PC-3 (cell line): ENCODE measurements at regions not wholly inside any gene's neighbourhood (a gene's known extent, or its start where the extent isn't known, plus 50 kb on each side); places are given as distances from the start of the nearest gene placed in this dataset.

ENCODE experiments used
- EZH2 ChIP-seq: fragments of 300-600 bp; sonication (generic); IDR thresholded peaks from one replicate; pipeline ENCODE4 v1.6.1; 2017; ENCODE audit warnings: antibody characterized with exemption, mild to moderate bottlenecking, low read length; ENCODE audit not compliant: unreplicated experiment
- TF ChIP-seq, protein P1 (sequence below): fragments of 300-600 bp; sonication (generic); conservative IDR thresholded peaks from 2 replicates; pipeline ENCODE4 v1.5.1; 2017; ENCODE audit warnings: antibody characterized with exemption, low read depth, mild to moderate bottlenecking, low read length

DNA sequence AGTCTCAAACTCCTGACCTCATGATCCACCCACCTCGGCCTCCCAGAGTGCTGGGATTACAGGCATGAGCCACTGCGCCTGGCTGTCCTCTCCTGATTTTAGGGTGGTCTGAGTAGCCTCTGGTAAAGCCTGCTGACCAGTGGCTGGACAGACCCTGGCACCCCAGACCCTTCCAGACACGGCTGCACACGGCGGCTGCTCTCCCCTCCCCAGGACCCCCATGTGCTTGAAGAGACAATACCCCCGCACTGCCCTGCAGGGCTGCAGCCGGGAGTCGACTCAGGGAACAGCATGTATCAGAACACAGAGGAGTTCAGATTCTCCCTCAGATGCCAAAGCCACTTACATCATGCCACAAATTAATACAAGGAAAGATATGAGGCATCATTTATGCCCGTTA, 58.3 kb upstream of the CFAP46 start:
- TF ChIP-seq, protein P1, sequence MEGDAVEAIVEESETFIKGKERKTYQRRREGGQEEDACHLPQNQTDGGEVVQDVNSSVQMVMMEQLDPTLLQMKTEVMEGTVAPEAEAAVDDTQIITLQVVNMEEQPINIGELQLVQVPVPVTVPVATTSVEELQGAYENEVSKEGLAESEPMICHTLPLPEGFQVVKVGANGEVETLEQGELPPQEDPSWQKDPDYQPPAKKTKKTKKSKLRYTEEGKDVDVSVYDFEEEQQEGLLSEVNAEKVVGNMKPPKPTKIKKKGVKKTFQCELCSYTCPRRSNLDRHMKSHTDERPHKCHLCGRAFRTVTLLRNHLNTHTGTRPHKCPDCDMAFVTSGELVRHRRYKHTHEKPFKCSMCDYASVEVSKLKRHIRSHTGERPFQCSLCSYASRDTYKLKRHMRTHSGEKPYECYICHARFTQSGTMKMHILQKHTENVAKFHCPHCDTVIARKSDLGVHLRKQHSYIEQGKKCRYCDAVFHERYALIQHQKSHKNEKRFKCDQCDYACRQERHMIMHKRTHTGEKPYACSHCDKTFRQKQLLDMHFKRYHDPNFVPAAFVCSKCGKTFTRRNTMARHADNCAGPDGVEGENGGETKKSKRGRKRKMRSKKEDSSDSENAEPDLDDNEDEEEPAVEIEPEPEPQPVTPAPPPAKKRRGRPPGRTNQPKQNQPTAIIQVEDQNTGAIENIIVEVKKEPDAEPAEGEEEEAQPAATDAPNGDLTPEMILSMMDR = no peak
- no peak for TF ChIP-seq EZH2
